ENCODE measurements at regions not wholly inside any gene's neighbourhood (a gene's known extent, or its start where the extent isn't known, plus 50 kb on each side); places are given as distances from the start of the nearest gene placed in this dataset.

GRCh38 chr12:75603475-75603874 lies 92.1 kb upstream of the KRR1 start:
- Histone ChIP-seq H3K4me1 (ENCODE audit: insufficient read depth, low read length, poor library complexity, severe bottlenecking) (no peaks in the 10 kb centered on the region), H3K79me2 (ENCODE audit: insufficient read depth, low read length) (no peaks in the 10 kb centered on the region), H3K9ac (ENCODE audit: low read depth, low read length, poor library complexity, severe bottlenecking) (no peak overlapping the region), H3K36me3 (ENCODE audit: insufficient read depth, low read length) (no peaks in the 10 kb centered on the region), H3K9me3 (ENCODE audit: insufficient read depth, low read depth, low read length) (no peaks in the 10 kb centered on the region), H4K20me1 (ENCODE audit: insufficient read depth, low read length, poor library complexity, severe bottlenecking) (no peaks in the 10 kb centered on the region), H3K4me2 (ENCODE audit: low read depth, low read length, poor library complexity, severe bottlenecking) (no peak overlapping the region), H2AFZ (ENCODE audit: low read length) (no peak overlapping the region), H3K4me3 (ENCODE audit: low read length, poor library complexity, severe bottlenecking) (no peak overlapping the region), H3K9me2 (replicated peaks; ENCODE audit: low read depth, low read length) (no peaks in the 10 kb centered on the region), H3F3A (ENCODE audit: low read depth) (no peaks in the 10 kb centered on the region), H3K27me3 (ENCODE audit: insufficient read depth, low read length, poor library complexity, severe bottlenecking) (no peaks in the 10 kb centered on the region)
- TF ChIP-seq EZH2phosphoT487 (IDR thresholded peaks at IDR 0.05; ENCODE audit: borderline replicate concordance) (no peak), CTCF (conservative IDR thresholded peaks at IDR 0.05; ENCODE audit: low read length) (no peak)

DNA sequence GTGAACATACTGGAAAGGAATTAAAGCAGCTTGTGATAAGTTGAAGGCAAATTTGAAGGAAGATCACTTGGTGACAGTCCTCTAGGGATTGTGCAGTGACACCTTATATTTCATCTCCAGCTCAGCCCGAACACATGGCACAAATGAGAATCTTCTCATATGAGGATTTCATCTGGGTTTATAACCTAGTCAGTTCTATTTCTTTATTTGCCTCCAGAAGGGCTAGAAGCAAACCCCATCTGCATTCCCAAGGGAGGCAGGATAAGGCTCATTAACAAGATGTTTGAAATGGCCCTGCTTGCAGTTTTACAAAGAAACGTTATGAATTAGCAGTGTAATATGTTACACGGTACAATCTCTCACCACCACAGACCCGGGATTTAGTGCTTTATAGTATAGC lies 90.7 kb upstream of the KRR1 start:
- no peaks in the 10 kb centered on the region for H3K36me3 ChIP-seq (ENCODE audit: insufficient read depth, low read length)
- H3K9ac ChIP-seq (ENCODE audit: low read depth, low read length, poor library complexity, severe bottlenecking) = no peak overlapping the region
- H3K27me3 ChIP-seq (ENCODE audit: insufficient read depth, low read length, poor library complexity, severe bottlenecking) = no peaks in the 10 kb centered on the region
- no peaks in the 10 kb centered on the region for H4K20me1 ChIP-seq (ENCODE audit: insufficient read depth, low read length, poor library complexity, severe bottlenecking)
- no peak for TF ChIP-seq EZH2phosphoT487 (IDR thresholded peaks at IDR 0.05; ENCODE audit: borderline replicate concordance)
- no peaks in the 10 kb centered on the region for H3K9me3 ChIP-seq (ENCODE audit: insufficient read depth, low read depth, low read length)
- H3K9me2 ChIP-seq (replicated peaks; ENCODE audit: low read depth, low read length) = no peaks in the 10 kb centered on the region
- no peak overlapping the region for H3K4me3 ChIP-seq (ENCODE audit: low read length, poor library complexity, severe bottlenecking)
- no peaks in the 10 kb centered on the region for H3K79me2 ChIP-seq (ENCODE audit: insufficient read depth, low read length)
- H3K4me1 ChIP-seq (ENCODE audit: insufficient read depth, low read length, poor library complexity, severe bottlenecking) = no peaks in the 10 kb centered on the region
- H3F3A ChIP-seq (ENCODE audit: low read depth) = no peaks in the 10 kb centered on the region
- no peak overlapping the region for H3K4me2 ChIP-seq (ENCODE audit: low read depth, low read length, poor library complexity, severe bottlenecking)
- no peak overlapping the region for H2AFZ ChIP-seq (ENCODE audit: low read length)

GRCh38 chr12:75600146-75600545 lies 88.7 kb upstream of the KRR1 start:
- no peaks in the 10 kb centered on the region for H3K4me1 ChIP-seq (ENCODE audit: insufficient read depth, low read length, poor library complexity, severe bottlenecking)
- H2AFZ ChIP-seq (ENCODE audit: low read length) = no peak overlapping the region
- H3K4me3 ChIP-seq (ENCODE audit: low read length, poor library complexity, severe bottlenecking) = no peak overlapping the region
- no peak overlapping the region for H3K4me2 ChIP-seq (ENCODE audit: low read depth, low read length, poor library complexity, severe bottlenecking)
- H3K27me3 ChIP-seq (ENCODE audit: insufficient read depth, low read length, poor library complexity, severe bottlenecking) = no peaks in the 10 kb centered on the region
- H3F3A ChIP-seq (ENCODE audit: low read depth) = no peaks in the 10 kb centered on the region
- H3K9ac ChIP-seq (ENCODE audit: low read depth, low read length, poor library complexity, severe bottlenecking) = no peak overlapping the region
- H3K79me2 ChIP-seq (ENCODE audit: insufficient read depth, low read length) = no peaks in the 10 kb centered on the region
- no peaks in the 10 kb centered on the region for H4K20me1 ChIP-seq (ENCODE audit: insufficient read depth, low read length, poor library complexity, severe bottlenecking)
- H3K9me3 ChIP-seq (ENCODE audit: insufficient read depth, low read depth, low read length) = no peaks in the 10 kb centered on the region
- TF ChIP-seq EZH2phosphoT487 (IDR thresholded peaks at IDR 0.05; ENCODE audit: borderline replicate concordance) (no peak), CTCF (conservative IDR thresholded peaks at IDR 0.05; ENCODE audit: low read length) (no peak)
- H3K36me3 ChIP-seq (ENCODE audit: insufficient read depth, low read length) = no peaks in the 10 kb centered on the region
- no peaks in the 10 kb centered on the region for H3K9me2 ChIP-seq (replicated peaks; ENCODE audit: low read depth, low read length)

GRCh38 chr12:75599061-75599460 lies 87.7 kb upstream of the KRR1 start:
- no peaks in the 10 kb centered on the region for H3K9me2 ChIP-seq (replicated peaks; ENCODE audit: low read depth, low read length)

More at GRCh38 chr12:75599061-75599460, 87.7 kb upstream of the KRR1 start:
- Histone ChIP-seq H4K20me1 (ENCODE audit: insufficient read depth, low read length, poor library complexity, severe bottlenecking) (no peaks in the 10 kb centered on the region), H3K9ac (ENCODE audit: low read depth, low read length, poor library complexity, severe bottlenecking) (no peak overlapping the region), H3K4me3 (ENCODE audit: low read length, poor library complexity, severe bottlenecking) (no peak overlapping the region), H3K36me3 (ENCODE audit: insufficient read depth, low read length) (no peaks in the 10 kb centered on the region), H2AFZ (ENCODE audit: low read length) (no peak overlapping the region), H3F3A (ENCODE audit: low read depth) (no peaks in the 10 kb centered on the region), H3K4me1 (ENCODE audit: insufficient read depth, low read length, poor library complexity, severe bottlenecking) (no peaks in the 10 kb centered on the region), H3K27me3 (ENCODE audit: insufficient read depth, low read length, poor library complexity, severe bottlenecking) (no peaks in the 10 kb centered on the region), H3K4me2 (ENCODE audit: low read depth, low read length, poor library complexity, severe bottlenecking) (no peak overlapping the region), H3K9me3 (ENCODE audit: insufficient read depth, low read depth, low read length) (no peaks in the 10 kb centered on the region), H3K79me2 (ENCODE audit: insufficient read depth, low read length) (no peaks in the 10 kb centered on the region)
- TF ChIP-seq CTCF (conservative IDR thresholded peaks at IDR 0.05; ENCODE audit: low read length) = no peak

Measured in Loucy (cell line).